ENCODE measurements at regions not wholly inside any gene's neighbourhood (a gene's known extent, or its start where the extent isn't known, plus 50 kb on each side); places are given as distances from the start of the nearest gene placed in this dataset.

DNA sequence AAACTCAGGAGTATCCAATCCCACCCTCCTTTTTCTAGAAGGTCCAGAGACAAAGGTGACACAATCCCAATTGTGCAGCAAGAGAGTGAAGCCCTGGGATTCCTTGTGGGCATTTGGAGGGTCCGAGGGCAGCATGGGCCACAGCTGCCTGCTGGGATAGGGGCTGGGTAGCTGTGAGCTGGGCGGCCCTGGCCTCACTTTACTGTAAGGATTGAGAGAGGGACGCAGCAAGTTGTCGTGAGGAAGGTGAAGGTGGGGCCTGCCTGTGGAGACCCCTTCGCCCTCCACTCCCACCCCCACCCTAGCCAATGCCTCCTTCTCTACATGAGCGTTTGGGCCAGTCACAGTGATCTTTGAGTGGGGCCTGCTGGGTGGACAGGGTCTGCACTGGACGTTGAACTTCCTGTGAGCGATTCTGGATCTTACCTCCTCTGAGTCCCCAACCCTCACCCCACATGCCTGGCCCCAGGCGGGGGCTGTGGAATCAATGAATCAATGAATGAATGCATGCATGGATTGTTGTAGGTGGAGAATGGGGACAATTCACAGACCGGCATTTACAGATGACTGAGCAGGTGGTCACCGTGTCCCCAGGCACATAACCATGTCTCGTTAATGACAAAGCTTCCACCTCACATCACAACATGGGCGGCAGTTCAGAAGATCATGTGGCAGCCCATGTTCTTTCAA is 107.2 kb downstream of the INHBB start:
- no peak for TF ChIP-seq CTCF (IDR thresholded peaks at IDR 0.05)
- TF ChIP-seq POLR2A (IDR thresholded peaks at IDR 0.05), result no peak
